ENCODE measurements at regions not wholly inside any gene's neighbourhood (a gene's known extent, or its start where the extent isn't known, plus 50 kb on each side); places are given as distances from the start of the nearest gene placed in this dataset.

DNA sequence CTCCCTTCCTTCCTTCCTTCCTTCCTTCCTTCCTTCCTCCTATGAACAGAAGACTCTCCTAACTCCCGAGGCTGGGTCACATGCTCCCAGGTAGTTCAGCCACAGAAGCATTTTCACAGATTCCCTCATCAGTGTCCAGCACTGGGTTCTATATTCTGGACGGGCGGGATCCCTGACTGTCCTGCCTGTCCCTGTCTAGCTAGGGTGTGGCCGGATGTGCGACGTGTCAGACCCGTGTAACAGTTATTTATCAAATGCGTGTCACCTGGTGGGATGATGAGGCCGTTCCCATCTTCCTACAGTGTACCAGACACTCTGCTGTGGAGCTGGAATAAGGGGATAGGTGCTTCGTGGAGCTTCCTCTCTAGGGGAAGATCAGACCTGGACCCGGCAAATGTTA, 901.0 kb downstream of the BRD1 start:
- TF ChIP-seq, protein P1, sequence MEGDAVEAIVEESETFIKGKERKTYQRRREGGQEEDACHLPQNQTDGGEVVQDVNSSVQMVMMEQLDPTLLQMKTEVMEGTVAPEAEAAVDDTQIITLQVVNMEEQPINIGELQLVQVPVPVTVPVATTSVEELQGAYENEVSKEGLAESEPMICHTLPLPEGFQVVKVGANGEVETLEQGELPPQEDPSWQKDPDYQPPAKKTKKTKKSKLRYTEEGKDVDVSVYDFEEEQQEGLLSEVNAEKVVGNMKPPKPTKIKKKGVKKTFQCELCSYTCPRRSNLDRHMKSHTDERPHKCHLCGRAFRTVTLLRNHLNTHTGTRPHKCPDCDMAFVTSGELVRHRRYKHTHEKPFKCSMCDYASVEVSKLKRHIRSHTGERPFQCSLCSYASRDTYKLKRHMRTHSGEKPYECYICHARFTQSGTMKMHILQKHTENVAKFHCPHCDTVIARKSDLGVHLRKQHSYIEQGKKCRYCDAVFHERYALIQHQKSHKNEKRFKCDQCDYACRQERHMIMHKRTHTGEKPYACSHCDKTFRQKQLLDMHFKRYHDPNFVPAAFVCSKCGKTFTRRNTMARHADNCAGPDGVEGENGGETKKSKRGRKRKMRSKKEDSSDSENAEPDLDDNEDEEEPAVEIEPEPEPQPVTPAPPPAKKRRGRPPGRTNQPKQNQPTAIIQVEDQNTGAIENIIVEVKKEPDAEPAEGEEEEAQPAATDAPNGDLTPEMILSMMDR (conservative IDR thresholded peaks at IDR 0.05; ENCODE audit: low read length), result no peak
- TF ChIP-seq EZH2phosphoT487 (IDR thresholded peaks at IDR 0.05; ENCODE audit: borderline replicate concordance), result no peak
